ENCODE measurements at regions not wholly inside any gene's neighbourhood (a gene's known extent, or its start where the extent isn't known, plus 50 kb on each side); places are given as distances from the start of the nearest gene placed in this dataset.

- TF ChIP-seq CTCF (conservative IDR thresholded peaks at IDR 0.05; ENCODE audit: low read depth, low read length): no peak
- TF ChIP-seq POLR2A (IDR thresholded peaks at IDR 0.05; ENCODE audit: low read depth, low read length): no peak
- TF ChIP-seq SMC3 (IDR thresholded peaks at IDR 0.05; ENCODE audit: low read depth, low read length): no peak
- no peak for TF ChIP-seq RFX5 (IDR thresholded peaks at IDR 0.05; ENCODE audit: low read depth, low read length)
- TF ChIP-seq MXI1 (IDR thresholded peaks at IDR 0.05; ENCODE audit: borderline replicate concordance, low read depth, low read length): no peak
- no peak for TF ChIP-seq NFE2L2 (IDR thresholded peaks at IDR 0.05; ENCODE audit: low read depth, low read length)
- TF ChIP-seq BHLHE40 (IDR thresholded peaks at IDR 0.05; ENCODE audit: low read depth, low read length): no peak
- TF ChIP-seq CEBPB (IDR thresholded peaks at IDR 0.05; ENCODE audit: low read depth, low read length): no peak
- no peak for TF ChIP-seq RCOR1 (IDR thresholded peaks at IDR 0.05; ENCODE audit: insufficient replicate concordance, low read length)
- TF ChIP-seq ELK1 (IDR thresholded peaks at IDR 0.05; ENCODE audit: borderline replicate concordance, low read depth, low read length): no peak
- no peak for TF ChIP-seq USF2 (IDR thresholded peaks at IDR 0.05; ENCODE audit: low read depth, low read length)
Observed at GRCh38 chr4:11813951-11814446, 385.3 kb upstream of the HS3ST1 start.
